GM12891 (cell line): ENCODE measurements at regions not wholly inside any gene's neighbourhood (a gene's known extent, or its start where the extent isn't known, plus 50 kb on each side); places are given as distances from the start of the nearest gene placed in this dataset.
A peak's percentile ranks its signal among the peaks of the same experiment; 100 is the strongest.

Experiments used
- DNase-seq: peaks from one replicate; pipeline ENCODE4 v3.0.0; 2011; ENCODE audit warnings: low spot score; ENCODE audit not compliant: insufficient read length
- FAIRE-seq: peaks from 2 replicates; lab custom pipeline; 2011; peaks lifted over from hg19 to GRCh38; lab: Jason Lieb, UNC
- PAX5 ChIP-seq: IDR thresholded peaks from 2 replicates; pipeline ENCODE4 v1.6.1; 2011; ENCODE audit warnings: low read length, moderate library complexity, mild to moderate bottlenecking; ENCODE audit not compliant: insufficient read depth, severe bottlenecking
- POLR2A ChIP-seq: IDR thresholded peaks from 2 replicates; pipeline ENCODE4 v1.6.1; 2011; ENCODE audit warnings: low read depth, low read length, control low read depth
- POLR2AphosphoS5 ChIP-seq: IDR thresholded peaks from 2 replicates; pipeline ENCODE4 v1.6.1; 2011; ENCODE audit warnings: low read depth, low read length, control low read depth
- POU2F2 ChIP-seq: IDR thresholded peaks from 2 replicates; pipeline ENCODE4 v1.6.1; 2011; ENCODE audit warnings: low read depth, mild to moderate bottlenecking, control low read depth, low read length, moderate library complexity
- SPI1 ChIP-seq: IDR thresholded peaks from 2 replicates; pipeline ENCODE4 v1.6.1; 2011; ENCODE audit warnings: low read depth, low read length, control low read depth
- TAF1 ChIP-seq: IDR thresholded peaks from 2 replicates; pipeline ENCODE4 v1.6.1; 2011; ENCODE audit warnings: low read depth, low read length, control low read depth

- DNase-seq (no peak), FAIRE-seq (no peak)
- TF ChIP-seq POU2F2: no peak
- no peak for TF ChIP-seq POLR2A
- no peak for TF ChIP-seq TAF1
- TF ChIP-seq SPI1: no peak
- no peak for TF ChIP-seq POLR2AphosphoS5
- TF ChIP-seq PAX5: no peak
Measured at GRCh38 chr1:37277366-37277765, 197.0 kb upstream of the ZC3H12A start.

- FAIRE-seq: no peak
- no peak for TF ChIP-seq TAF1
- no peak for TF ChIP-seq POLR2A
- TF ChIP-seq PAX5: no peak
- TF ChIP-seq POLR2AphosphoS5: no peak
- TF ChIP-seq POU2F2: no peak
- TF ChIP-seq SPI1: no peak
- no peak for DNase-seq
Measured at GRCh38 chr1:37281354-37281753, 193.0 kb upstream of the ZC3H12A start.

GRCh38 chr1:37282764-37283163, 191.6 kb upstream of the ZC3H12A start:
- no peak for TF ChIP-seq POLR2A
- TF ChIP-seq POU2F2: no peak
- TF ChIP-seq SPI1: no peak
- no peak for TF ChIP-seq TAF1
- TF ChIP-seq POLR2AphosphoS5: no peak
- no peak for TF ChIP-seq PAX5
- DNase-seq: no peak
- FAIRE-seq: no peak

GRCh38 chr1:37284053-37284452, 190.3 kb upstream of the ZC3H12A start:
- no peak for DNase-seq
- no peak for TF ChIP-seq PAX5
- TF ChIP-seq POLR2AphosphoS5: no peak
- TF ChIP-seq POU2F2: no peak
- TF ChIP-seq TAF1: no peak
- TF ChIP-seq POLR2A: no peak
- no peak for TF ChIP-seq SPI1
- FAIRE-seq: no peak

GRCh38 chr1:37286881-37287280, 187.5 kb upstream of the ZC3H12A start:
- TF ChIP-seq TAF1 (no peak), POU2F2 (no peak), PAX5 (no peak), POLR2AphosphoS5 (no peak), SPI1 (no peak), POLR2A (no peak)
- no peak for DNase-seq
- no peak for FAIRE-seq

- peak; percentile 100 for FAIRE-seq
- TF ChIP-seq POLR2A (0 out of 2 replicates have a peak, but pooled peaks have one; percentile 47), PAX5 (no peak), POLR2AphosphoS5 (0 out of 2 replicates have a peak, but pooled peaks have one; percentile 48), TAF1 (peak; percentile 58; the same call in 1 of the 2 replicates), POU2F2 (peak; percentile 50; the same call in 1 of the 2 replicates), SPI1 (peak; percentile 99)
- DNase-seq: peak; percentile 69
Measured at GRCh38 chr1:37288900-37289299, 185.5 kb upstream of the ZC3H12A start.

- TF ChIP-seq PAX5 (no peak), TAF1 (no peak), POU2F2 (no peak), SPI1 (no peak), POLR2A (no peak), POLR2AphosphoS5 (no peak)
- FAIRE-seq: no peak
- DNase-seq: no peak
Measured at GRCh38 chr1:37290718-37291117, 183.7 kb upstream of the ZC3H12A start.

- DNase-seq (no peak), FAIRE-seq (no peak)
- no peak for TF ChIP-seq POLR2AphosphoS5
Measured at GRCh38 chr1:37292789-37293188, 181.6 kb upstream of the ZC3H12A start.

GRCh38 chr1:37294096-37294495, 180.3 kb upstream of the ZC3H12A start:
- no peak for DNase-seq
- TF ChIP-seq PAX5: no peak
- no peak for TF ChIP-seq SPI1
- no peak for TF ChIP-seq POLR2AphosphoS5
- TF ChIP-seq POU2F2: no peak
- TF ChIP-seq TAF1: no peak
- no peak for TF ChIP-seq POLR2A
- no peak for FAIRE-seq

- DNase-seq (no peak), FAIRE-seq (no peak)
- TF ChIP-seq TAF1: no peak
- TF ChIP-seq PAX5: no peak
- no peak for TF ChIP-seq SPI1
- no peak for TF ChIP-seq POU2F2
- no peak for TF ChIP-seq POLR2AphosphoS5
- no peak for TF ChIP-seq POLR2A
Measured at GRCh38 chr1:37294529-37294928, 179.9 kb upstream of the ZC3H12A start.
